Ammon's horn (tissue), 1 donor: ENCODE measurements at regions not wholly inside any gene's neighbourhood (a gene's known extent, or its start where the extent isn't known, plus 50 kb on each side); places are given as distances from the start of the nearest gene placed in this dataset.
A peak's percentile ranks its signal among the peaks of the same experiment; 100 is the strongest.

ENCODE experiments used
- DNase-seq: peaks from one replicate; pipeline ENCODE4 v3.0.0-alpha.2; 2016; ENCODE audit warnings: low spot score

- no peak for DNase-seq
These were observed 334.6 kb upstream of the VRK2 start for GRCh38 chr2:57711991-57712390.

- DNase-seq = peak; percentile 83
These were observed 325.6 kb upstream of the VRK2 start for GRCh38 chr2:57720728-57721627.

- no peak for DNase-seq
These were observed 321.2 kb upstream of the VRK2 start for GRCh38 chr2:57725337-57725947.

GRCh38 chr2:57726294-57726693 is 320.3 kb upstream of the VRK2 start:
- DNase-seq = no peak

GRCh38 chr2:57728691-57729090 is 317.9 kb upstream of the VRK2 start:
- no peak for DNase-seq

- no peak for DNase-seq
These were observed 312.6 kb upstream of the VRK2 start for GRCh38 chr2:57733956-57734355.

- no peak for DNase-seq
These were observed 305.7 kb upstream of the VRK2 start for GRCh38 chr2:57740891-57741290.

- DNase-seq = no peak
These were observed 293.0 kb upstream of the VRK2 start for GRCh38 chr2:57753636-57754035.

GRCh38 chr2:57758686-57759085 is 287.9 kb upstream of the VRK2 start:
- no peak for DNase-seq

- no peak for DNase-seq
These were observed 287.5 kb upstream of the VRK2 start for GRCh38 chr2:57759131-57759530.

GRCh38 chr2:57759822-57760300 is 286.7 kb upstream of the VRK2 start:
- peak; percentile 91 for DNase-seq

- peak; percentile 67 for DNase-seq
These were observed 286.2 kb upstream of the VRK2 start for GRCh38 chr2:57760381-57760801.

- DNase-seq = no peak
These were observed 269.7 kb upstream of the VRK2 start for GRCh38 chr2:57776916-57777315.

GRCh38 chr2:57782587-57782986 is 264.0 kb upstream of the VRK2 start:
- DNase-seq = no peak

GRCh38 chr2:57793310-57793709 is 253.3 kb upstream of the VRK2 start:
- no peak for DNase-seq

GRCh38 chr2:57796527-57796926 is 250.1 kb upstream of the VRK2 start:
- DNase-seq = no peak

GRCh38 chr2:57798346-57798745 is 248.3 kb upstream of the VRK2 start:
- no peak for DNase-seq

- DNase-seq = no peak
These were observed 244.4 kb upstream of the VRK2 start for GRCh38 chr2:57802243-57802642.

- DNase-seq = no peak
These were observed 241.6 kb upstream of the VRK2 start for GRCh38 chr2:57804971-57805370.

GRCh38 chr2:57806449-57806968 is 240.1 kb upstream of the VRK2 start:
- no peak for DNase-seq

GRCh38 chr2:57809230-57809629 is 237.4 kb upstream of the VRK2 start:
- DNase-seq = no peak

- no peak for DNase-seq
These were observed 225.5 kb upstream of the VRK2 start for GRCh38 chr2:57821088-57821487.

- DNase-seq = no peak
These were observed 218.4 kb upstream of the VRK2 start for GRCh38 chr2:57828221-57828620.
